Fibroblast of villous mesenchyme (primary cell): ENCODE measurements at regions not wholly inside any gene's neighbourhood (a gene's known extent, or its start where the extent isn't known, plus 50 kb on each side); places are given as distances from the start of the nearest gene placed in this dataset.
"Not testable (repeated sequence)": the region's sequence is repeated elsewhere in the genome, so short reads cannot be mapped to it uniquely, and the experiment has no call there.

ENCODE experiments used
- DNase-seq: peaks from one replicate; pipeline ENCODE4 v3.0.0-alpha.2; 2010; ENCODE audit warnings: low read depth
- H3K4me3 ChIP-seq: 2 replicates; pipeline ENCODE4 v1.5.1; 2011; ENCODE audit warnings: low read depth, mild to moderate bottlenecking, low read length
- CTCF ChIP-seq: IDR thresholded peaks from 2 replicates; pipeline ENCODE4 v1.5.1; 2012; ENCODE audit warnings: low read depth, mild to moderate bottlenecking, low read length; ENCODE audit not compliant: insufficient read depth

- TF ChIP-seq CTCF, result no peak
- no peak for DNase-seq
- no peak overlapping the region for H3K4me3 ChIP-seq
Observed at GRCh38 chr11:67820081-67820480, 145.7 kb upstream of the ALDH3B2 start.

GRCh38 chr11:67817558-67817957, 143.1 kb upstream of the ALDH3B2 start:
- H3K4me3 ChIP-seq, DNase-seq: not testable (repeated sequence)

- H3K4me3 ChIP-seq, result not testable (repeated sequence)
- DNase-seq, result peak; percentile 43
Observed at GRCh38 chr11:67809301-67809700, 134.9 kb upstream of the ALDH3B2 start.

- H3K4me3 ChIP-seq, DNase-seq: not testable (repeated sequence)
Observed at GRCh38 chr11:67807896-67808295, 133.5 kb upstream of the ALDH3B2 start.

- H3K4me3 ChIP-seq, DNase-seq: not testable (repeated sequence)
Observed at GRCh38 chr11:67806728-67807235, 132.4 kb upstream of the ALDH3B2 start.

- not testable (repeated sequence) for DNase-seq
- H3K4me3 ChIP-seq, result peak overlapping the region; percentile 68
Observed at GRCh38 chr11:67806183-67806582, 131.8 kb upstream of the ALDH3B2 start.

- peak; percentile 98 for DNase-seq
- peak overlapping the region; percentile 69 for H3K4me3 ChIP-seq
Observed at GRCh38 chr11:67805253-67806126, 131.1 kb upstream of the ALDH3B2 start.

GRCh38 chr11:67804435-67805252, 130.2 kb upstream of the ALDH3B2 start:
- H3K4me3 ChIP-seq, result peak overlapping the region; percentile 69
- DNase-seq, result peak; percentile 83

GRCh38 chr11:67803519-67803918, 129.1 kb upstream of the ALDH3B2 start:
- H3K4me3 ChIP-seq, DNase-seq: not testable (repeated sequence)

GRCh38 chr11:67803055-67803454, 128.6 kb upstream of the ALDH3B2 start:
- not testable (repeated sequence) for DNase-seq, H3K4me3 ChIP-seq

- DNase-seq, H3K4me3 ChIP-seq: not testable (repeated sequence)
Observed at GRCh38 chr11:67802623-67803022, 128.2 kb upstream of the ALDH3B2 start.

GRCh38 chr11:67801397-67801796, 127.0 kb upstream of the ALDH3B2 start:
- DNase-seq, H3K4me3 ChIP-seq: not testable (repeated sequence)

- DNase-seq, result not testable (repeated sequence)
Observed at GRCh38 chr11:67800591-67800990, 126.2 kb upstream of the ALDH3B2 start.

More at GRCh38 chr11:67800591-67800990, 126.2 kb upstream of the ALDH3B2 start:
- H3K4me3 ChIP-seq, result not testable (repeated sequence)
